NCI-H1417 treated with DMSO at 0.1 percent for 48 hours (cell line): ENCODE measurements at regions not wholly inside any gene's neighbourhood (a gene's known extent, or its start where the extent isn't known, plus 50 kb on each side); places are given as distances from the start of the nearest gene placed in this dataset.
"Not testable (repeated sequence)": the region's sequence is repeated elsewhere in the genome, so short reads cannot be mapped to it uniquely, and the experiment has no call there.

Source experiments
- DNase-seq: peaks from one replicate; lab custom pipeline; 2025; lab: John Stamatoyannopoulos, UW

- DNase-seq, result no peak
Measured at GRCh38 chr2:216989340-216990129, 129.7 kb upstream of the TNP1 start.

GRCh38 chr2:216987252-216987821 is 127.5 kb upstream of the TNP1 start:
- no peak for DNase-seq

GRCh38 chr2:216985658-216986141 is 125.8 kb upstream of the TNP1 start:
- DNase-seq, result peak; percentile 95

- no peak for DNase-seq
Measured at GRCh38 chr2:216984937-216985336, 125.1 kb upstream of the TNP1 start.

GRCh38 chr2:216981951-216982350 is 122.1 kb upstream of the TNP1 start:
- DNase-seq, result not testable (repeated sequence)

- DNase-seq, result not testable (repeated sequence)
Measured at GRCh38 chr2:216980510-216980909, 120.6 kb upstream of the TNP1 start.

GRCh38 chr2:216974321-216975302 is 114.7 kb upstream of the TNP1 start:
- DNase-seq, result no peak

GRCh38 chr2:216971593-216971992 is 111.7 kb upstream of the TNP1 start:
- no peak for DNase-seq

GRCh38 chr2:216970359-216970915 is 110.6 kb upstream of the TNP1 start:
- no peak for DNase-seq

- no peak for DNase-seq
Measured at GRCh38 chr2:216967889-216968288, 108.0 kb upstream of the TNP1 start.

- DNase-seq, result no peak
Measured at GRCh38 chr2:216960671-216961268, 100.9 kb upstream of the TNP1 start.

GRCh38 chr2:216959433-216959832 is 99.6 kb upstream of the TNP1 start:
- DNase-seq, result no peak

- no peak for DNase-seq
Measured at GRCh38 chr2:216956820-216957493, 97.1 kb upstream of the TNP1 start.

GRCh38 chr2:216951171-216951570 is 91.3 kb upstream of the TNP1 start:
- DNase-seq, result no peak

- no peak for DNase-seq
Measured at GRCh38 chr2:216950547-216950946, 90.7 kb upstream of the TNP1 start.

GRCh38 chr2:216949700-216950413 is 90.0 kb upstream of the TNP1 start:
- DNase-seq, result no peak

GRCh38 chr2:216947055-216947454 is 87.2 kb upstream of the TNP1 start:
- DNase-seq, result no peak

GRCh38 chr2:216944733-216945132 is 84.9 kb upstream of the TNP1 start:
- no peak for DNase-seq

GRCh38 chr2:216943109-216943508 is 83.2 kb upstream of the TNP1 start:
- DNase-seq, result no peak

GRCh38 chr2:216942465-216942864 is 82.6 kb upstream of the TNP1 start:
- no peak for DNase-seq
